ENCODE measurements at regions not wholly inside any gene's neighbourhood (a gene's known extent, or its start where the extent isn't known, plus 50 kb on each side); places are given as distances from the start of the nearest gene placed in this dataset.
"Not testable (repeated sequence)": the region's sequence is repeated elsewhere in the genome, so short reads cannot be mapped to it uniquely, and the experiment has no call there.

DNA sequence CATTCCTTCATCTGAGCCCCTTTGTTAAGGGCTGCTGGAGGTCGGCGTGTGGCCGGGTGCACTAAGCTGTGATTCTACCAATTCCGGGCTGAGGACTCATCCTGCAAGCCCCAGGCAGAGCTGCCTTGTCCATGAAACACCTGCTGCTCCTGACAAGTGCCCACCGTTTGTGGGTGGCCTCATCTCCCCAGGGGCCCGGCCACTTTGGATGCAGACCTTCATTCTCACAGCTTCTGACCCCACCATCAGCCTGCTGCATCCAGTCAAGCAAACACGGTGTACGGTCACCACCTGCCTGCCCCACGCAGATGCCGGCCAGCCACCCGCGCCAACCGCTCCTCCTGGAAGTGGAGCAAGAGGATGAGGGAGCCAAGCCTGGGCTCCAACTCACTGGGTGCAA, 382.7 kb downstream of the THBS2 start:
- TF ChIP-seq ZNF274 (IDR thresholded peaks at IDR 0.05; ENCODE audit: low read depth, low read length): no peak
- H3K4me3 ChIP-seq (ENCODE audit: low read length): no peak overlapping the region

DNA sequence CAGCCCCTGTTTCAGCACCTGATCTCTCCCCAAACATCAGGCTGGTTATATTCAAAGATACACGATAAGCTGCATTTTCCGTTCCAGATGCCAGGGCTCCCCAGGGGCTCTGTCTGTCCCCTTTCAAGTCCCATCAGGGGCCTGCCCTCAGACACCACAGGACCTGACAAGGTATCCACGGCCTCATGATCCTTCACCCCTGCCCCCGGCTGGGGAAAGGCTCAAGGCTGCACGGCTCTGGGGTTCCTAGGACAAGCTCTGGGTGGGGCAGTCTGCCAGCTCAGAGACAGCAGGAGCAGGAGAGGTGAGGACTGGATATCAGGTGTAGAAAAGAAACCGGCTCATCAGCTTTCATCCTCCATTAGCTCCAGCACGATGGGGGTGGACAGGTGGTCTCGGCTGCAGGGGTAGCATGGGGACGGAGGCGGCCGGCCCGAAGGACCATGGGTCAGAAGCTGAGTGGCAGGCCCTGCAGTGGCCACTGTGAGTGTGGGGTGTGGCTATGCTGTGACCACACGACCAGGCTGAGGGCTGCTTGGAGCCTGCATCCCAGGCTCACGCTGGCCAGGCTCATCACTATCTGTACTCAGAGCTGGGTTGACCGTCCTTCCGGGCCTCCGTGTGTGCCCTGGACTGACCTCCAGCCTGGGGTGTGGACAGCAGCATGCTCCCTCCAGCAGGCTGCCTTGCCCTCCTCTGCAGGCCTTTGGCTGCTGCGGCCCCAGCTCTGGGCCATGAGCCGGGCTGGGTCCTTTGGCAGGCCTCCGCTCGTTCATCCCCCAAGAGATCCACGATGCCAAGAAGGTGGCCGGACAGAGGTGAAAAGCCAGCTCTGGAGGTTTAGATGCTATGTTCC, 386.2 kb downstream of the THBS2 start:
- TF ChIP-seq ZNF274 (IDR thresholded peaks at IDR 0.05; ENCODE audit: low read depth, low read length): no peak
- H3K4me3 ChIP-seq (ENCODE audit: low read length): no peak overlapping the region

- no peak overlapping the region for H3K4me3 ChIP-seq (ENCODE audit: low read length)
- no peak for TF ChIP-seq ZNF274 (IDR thresholded peaks at IDR 0.05; ENCODE audit: low read depth, low read length)
These were observed 387.1 kb downstream of the THBS2 start for GRCh38 chr6:168866534-168866933.

DNA sequence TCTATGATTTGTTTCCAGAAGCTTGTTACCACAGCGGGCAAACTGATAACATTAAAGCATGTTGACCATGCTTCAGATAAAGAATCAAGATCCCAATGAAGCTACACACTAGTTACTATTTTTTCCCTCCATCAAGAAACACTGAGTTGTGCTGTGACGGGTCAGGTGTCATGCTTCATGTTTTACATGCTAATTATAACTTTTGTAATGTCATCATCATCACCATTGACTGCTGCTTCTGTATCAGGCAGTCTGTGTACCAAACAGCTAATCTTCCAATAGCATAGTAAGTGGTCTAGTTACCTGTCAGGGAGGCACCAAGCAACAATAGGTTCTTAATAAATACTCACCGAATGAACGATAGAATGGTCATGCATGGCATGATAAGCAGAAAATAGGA, 388.1 kb downstream of the THBS2 start:
- TF ChIP-seq ZNF274 (IDR thresholded peaks at IDR 0.05; ENCODE audit: low read depth, low read length): no peak
- no peak overlapping the region for H3K4me3 ChIP-seq (ENCODE audit: low read length)

DNA sequence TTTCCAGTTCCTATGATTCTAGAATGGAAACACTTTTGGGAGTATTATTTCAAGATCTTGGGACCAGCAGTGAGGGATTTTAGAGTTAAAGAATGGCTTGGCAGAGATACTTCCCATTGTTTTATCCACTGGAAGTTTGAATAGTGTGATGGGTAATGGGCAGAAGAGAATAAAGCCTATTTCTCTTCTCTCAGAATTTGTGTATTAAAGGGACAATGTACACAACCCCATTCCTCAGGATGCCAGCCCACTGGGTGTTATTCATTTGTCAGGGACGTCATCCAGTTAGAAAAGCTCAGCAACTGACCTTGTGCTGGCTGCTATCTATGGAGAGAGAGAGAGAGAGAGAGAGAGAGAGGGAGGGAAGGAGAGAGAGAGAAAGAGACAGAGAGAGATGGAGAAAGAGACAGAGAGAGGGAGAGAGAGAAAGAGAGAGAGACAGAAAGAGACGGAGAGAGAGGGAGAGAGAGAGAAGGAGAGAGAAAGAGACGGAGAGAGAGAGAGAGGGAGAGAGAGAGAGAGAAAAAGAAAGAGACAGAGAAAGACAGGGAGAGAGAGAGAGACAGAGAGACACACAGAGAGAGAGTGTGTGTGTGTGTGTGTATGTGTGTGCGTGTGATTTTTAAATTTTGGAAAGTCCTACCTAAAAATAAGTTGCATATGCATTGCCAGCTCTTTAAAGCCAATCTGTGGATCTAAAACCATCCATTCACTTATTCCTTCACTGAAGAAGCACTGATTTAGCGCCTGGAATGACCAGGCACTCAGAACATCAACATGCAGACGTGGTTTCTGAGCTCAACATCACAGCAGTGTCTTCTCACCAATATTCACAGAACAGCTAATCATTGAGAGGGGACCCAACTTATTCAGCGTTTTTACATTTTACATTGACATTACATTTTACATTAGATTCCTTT, 388.8 kb downstream of the THBS2 start:
- no peak overlapping the region for H3K4me3 ChIP-seq (ENCODE audit: low read length)
- TF ChIP-seq ZNF274 (IDR thresholded peaks at IDR 0.05; ENCODE audit: low read depth, low read length): no peak

- TF ChIP-seq ZNF274 (IDR thresholded peaks at IDR 0.05; ENCODE audit: low read depth, low read length): no peak
- H3K4me3 ChIP-seq (ENCODE audit: low read length): no peak overlapping the region
These were observed 390.2 kb downstream of the THBS2 start for GRCh38 chr6:168863467-168863866.

DNA sequence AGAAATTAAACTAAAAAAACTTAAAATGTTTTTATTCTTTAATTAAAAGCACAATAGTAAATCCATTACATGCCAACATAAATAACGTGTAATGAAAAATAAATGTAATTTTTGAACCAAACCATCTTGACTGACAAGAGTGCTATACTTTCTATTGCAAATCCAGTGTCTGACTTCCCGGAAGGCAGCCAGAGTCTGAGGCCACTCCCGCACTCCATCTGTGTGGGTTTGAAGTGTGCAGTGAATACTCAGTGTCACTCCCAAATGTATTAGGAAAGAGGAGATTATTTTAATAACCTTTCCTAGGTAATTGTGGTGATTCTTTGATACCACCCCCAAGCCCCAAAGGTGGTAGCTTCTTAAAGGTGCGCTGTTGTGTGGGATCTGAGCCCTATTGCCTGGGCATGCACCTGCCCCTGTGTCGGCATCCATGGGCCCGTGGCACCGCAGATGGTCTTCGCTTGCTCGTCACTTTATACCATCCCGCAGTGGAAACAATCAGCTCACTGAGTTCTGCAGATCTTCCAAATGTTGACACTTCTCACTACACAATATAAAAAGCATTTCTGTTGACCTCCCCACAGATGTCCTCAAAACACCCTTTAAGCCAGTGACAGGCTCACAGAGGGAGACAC, 391.2 kb downstream of the THBS2 start:
- no peak overlapping the region for H3K4me3 ChIP-seq (ENCODE audit: low read length)
- no peak for TF ChIP-seq ZNF274 (IDR thresholded peaks at IDR 0.05; ENCODE audit: low read depth, low read length)

GRCh38 chr6:168860987-168861386, 392.7 kb downstream of the THBS2 start:
- no peak overlapping the region for H3K4me3 ChIP-seq (ENCODE audit: low read length)
- no peak for TF ChIP-seq ZNF274 (IDR thresholded peaks at IDR 0.05; ENCODE audit: low read depth, low read length)

GRCh38 chr6:168860341-168860740, 393.3 kb downstream of the THBS2 start:
- TF ChIP-seq ZNF274 (IDR thresholded peaks at IDR 0.05; ENCODE audit: low read depth, low read length): no peak
- no peak overlapping the region for H3K4me3 ChIP-seq (ENCODE audit: low read length)

DNA sequence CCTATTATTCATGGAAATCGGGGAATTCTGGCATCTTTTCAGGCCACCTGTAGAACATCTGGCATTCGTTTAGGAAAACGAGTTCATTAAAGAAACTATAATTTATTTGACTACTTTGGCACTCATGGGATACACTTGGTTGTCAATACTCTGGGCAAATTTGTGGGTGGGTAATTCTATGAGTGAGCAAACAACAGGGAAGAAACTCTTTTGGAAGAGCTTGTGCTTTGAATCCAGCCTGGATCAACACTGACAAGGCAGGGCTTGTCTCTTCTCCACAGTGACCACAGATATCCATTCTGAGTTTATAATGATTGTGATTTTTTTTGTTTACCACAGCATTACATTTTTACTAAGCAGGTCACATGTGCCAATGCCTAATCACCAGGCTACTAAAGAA, 394.7 kb downstream of the THBS2 start:
- TF ChIP-seq ZNF274 (IDR thresholded peaks at IDR 0.05; ENCODE audit: low read depth, low read length): no peak

DNA sequence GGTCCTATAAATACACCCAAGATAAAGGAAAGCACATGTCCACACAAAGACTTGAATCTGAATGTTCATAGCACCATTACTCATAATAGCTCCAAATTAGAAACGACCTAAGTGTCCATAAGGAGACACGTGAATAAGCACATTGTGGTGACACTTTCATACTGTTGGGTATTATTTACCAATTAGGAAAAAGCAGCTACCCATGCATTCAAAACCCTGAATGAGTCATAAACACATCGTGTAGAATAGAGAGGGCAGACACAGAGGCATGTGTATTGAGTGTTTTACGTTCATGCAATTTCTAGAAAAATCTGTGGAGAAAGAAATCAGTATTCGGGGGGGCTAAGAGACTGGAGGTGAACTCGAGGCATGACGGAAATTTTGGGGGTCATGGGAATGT, 396.7 kb downstream of the THBS2 start:
- H3K4me3 ChIP-seq (ENCODE audit: low read length): no peak overlapping the region
- TF ChIP-seq ZNF274 (IDR thresholded peaks at IDR 0.05; ENCODE audit: low read depth, low read length): no peak

More for the DNA sequence above, 394.7 kb downstream of the THBS2 start:
- no peak overlapping the region for H3K4me3 ChIP-seq (ENCODE audit: low read length)

DNA sequence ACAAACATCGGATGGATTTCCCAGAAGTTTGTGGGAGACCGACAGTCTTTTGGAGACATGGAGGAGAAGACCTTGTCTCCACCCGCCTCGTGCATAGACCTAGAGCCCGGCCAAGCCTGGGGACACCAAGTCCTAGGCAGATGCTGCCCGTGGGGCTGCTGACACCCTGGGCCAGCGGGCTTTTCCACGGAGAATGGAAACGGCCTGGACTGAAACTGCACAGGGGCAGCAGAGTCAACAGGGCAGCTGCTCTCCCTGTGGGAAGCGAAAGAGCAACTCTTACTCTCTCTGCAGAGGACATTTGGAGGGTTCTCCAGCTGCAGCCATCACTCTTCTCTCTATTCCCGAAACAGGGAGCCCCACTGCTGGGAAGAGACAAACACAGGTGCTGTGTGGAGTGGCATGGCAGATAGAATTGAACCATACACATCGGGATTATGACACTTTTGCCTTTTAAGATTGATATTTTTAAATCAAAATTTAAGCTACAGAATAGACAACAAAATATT, 401.2 kb downstream of the THBS2 start:
- TF ChIP-seq ZNF274 (IDR thresholded peaks at IDR 0.05; ENCODE audit: low read depth, low read length): no peak
- no peak overlapping the region for H3K4me3 ChIP-seq (ENCODE audit: low read length)

DNA sequence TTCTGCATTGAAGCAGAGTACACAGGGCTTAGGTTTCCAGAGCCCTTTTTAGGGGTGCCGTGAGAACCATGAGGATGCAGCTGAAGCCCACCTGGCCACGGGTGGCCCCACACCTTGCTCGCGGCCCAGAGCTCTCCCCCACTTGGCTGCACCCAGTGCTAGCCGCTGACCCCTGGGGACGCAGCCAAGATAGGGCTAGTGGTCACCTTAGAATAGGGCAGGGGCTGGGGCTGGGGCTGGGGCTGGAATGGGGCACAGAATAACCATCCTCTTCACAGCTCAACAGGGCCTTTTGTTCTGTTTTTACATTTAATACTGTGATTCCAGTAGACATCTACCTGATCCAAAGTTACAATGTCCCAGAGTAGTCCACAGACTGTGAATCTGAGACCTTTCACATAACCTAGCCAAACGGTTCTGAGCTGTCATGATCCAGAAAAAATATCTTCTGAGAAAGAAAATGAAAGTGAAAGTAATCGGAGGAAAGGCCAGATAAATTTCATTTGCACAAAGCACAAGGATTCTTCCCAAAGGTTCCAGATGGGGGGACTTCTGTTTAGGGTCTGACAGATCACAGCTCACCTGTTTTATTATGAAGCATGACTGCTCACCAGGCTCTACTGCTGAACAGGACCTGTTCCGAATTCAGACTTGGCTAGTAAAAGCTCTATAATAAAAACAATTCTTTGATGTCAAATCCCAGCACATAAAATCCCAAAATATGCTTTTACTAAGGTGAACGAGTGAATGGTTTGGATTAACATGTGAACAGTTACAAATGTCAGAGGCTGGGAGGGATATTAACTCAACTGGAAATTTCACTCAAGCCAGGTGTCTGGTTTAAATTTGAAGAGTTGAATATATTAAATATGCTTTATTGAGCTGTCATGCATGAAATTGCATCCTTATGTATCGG, 401.9 kb downstream of the THBS2 start:
- TF ChIP-seq ZNF274 (IDR thresholded peaks at IDR 0.05; ENCODE audit: low read depth, low read length): no peak
- H3K4me3 ChIP-seq (ENCODE audit: low read length): no peak overlapping the region

- H3K4me3 ChIP-seq (ENCODE audit: low read length): not testable (repeated sequence)
These were observed 403.5 kb downstream of the THBS2 start for GRCh38 chr6:168850027-168850736.
